Epidermal melanocyte (primary cell): ENCODE measurements at regions not wholly inside any gene's neighbourhood (a gene's known extent, or its start where the extent isn't known, plus 50 kb on each side); places are given as distances from the start of the nearest gene placed in this dataset.
"Not testable (repeated sequence)": the region's sequence is repeated elsewhere in the genome, so short reads cannot be mapped to it uniquely, and the experiment has no call there.

Experiments used
- DNase-seq: peaks from one replicate; pipeline ENCODE4 v3.0.0; 2011; ENCODE audit warnings: low spot score; ENCODE audit not compliant: insufficient read length

- no peak for DNase-seq
Measured at GRCh38 chr5:111977436-111977829, 220.4 kb upstream of the NREP start.

GRCh38 chr5:111976705-111977435 lies 219.9 kb upstream of the NREP start:
- no peak for DNase-seq

GRCh38 chr5:111975133-111975532 lies 218.1 kb upstream of the NREP start:
- DNase-seq, result no peak

GRCh38 chr5:111973961-111974360 lies 217.0 kb upstream of the NREP start:
- no peak for DNase-seq

GRCh38 chr5:111972548-111972947 lies 215.6 kb upstream of the NREP start:
- DNase-seq, result no peak

- DNase-seq, result no peak
Measured at GRCh38 chr5:111972080-111972479, 215.1 kb upstream of the NREP start.

- no peak for DNase-seq
Measured at GRCh38 chr5:111968459-111968858, 211.5 kb upstream of the NREP start.

- DNase-seq, result no peak
Measured at GRCh38 chr5:111967463-111967862, 210.5 kb upstream of the NREP start.

GRCh38 chr5:111966290-111966689 lies 209.3 kb upstream of the NREP start:
- no peak for DNase-seq

GRCh38 chr5:111963555-111963954 lies 206.6 kb upstream of the NREP start:
- DNase-seq, result no peak

GRCh38 chr5:111962906-111963305 lies 205.9 kb upstream of the NREP start:
- no peak for DNase-seq

- no peak for DNase-seq
Measured at GRCh38 chr5:111961862-111962261, 204.9 kb upstream of the NREP start.

- DNase-seq, result no peak
Measured at GRCh38 chr5:111960476-111961215, 203.7 kb upstream of the NREP start.

- no peak for DNase-seq
Measured at GRCh38 chr5:111958851-111959250, 201.9 kb upstream of the NREP start.

- DNase-seq, result not testable (repeated sequence)
Measured at GRCh38 chr5:111956765-111957164, 199.8 kb upstream of the NREP start.

- no peak for DNase-seq
Measured at GRCh38 chr5:111954516-111955395, 197.8 kb upstream of the NREP start.

- DNase-seq, result no peak
Measured at GRCh38 chr5:111953351-111954127, 196.5 kb upstream of the NREP start.

GRCh38 chr5:111952555-111952954 lies 195.6 kb upstream of the NREP start:
- no peak for DNase-seq

- DNase-seq, result no peak
Measured at GRCh38 chr5:111950660-111951059, 193.7 kb upstream of the NREP start.

- peak; percentile 41 for DNase-seq
Measured at GRCh38 chr5:111948092-111948841, 191.3 kb upstream of the NREP start.
